ENCODE measurements at regions not wholly inside any gene's neighbourhood (a gene's known extent, or its start where the extent isn't known, plus 50 kb on each side); places are given as distances from the start of the nearest gene placed in this dataset.
A peak's percentile ranks its signal among the peaks of the same experiment; 100 is the strongest.

GRCh38 chr2:64359892-64360657 lies 93.9 kb upstream of the LGALSL start:
- CTCF ChIA-PET = interaction anchor here (0.9 kb wide), 1 partner anchor 128 kb away, joined by 3 read pairs; no protein-coding TSS in a partner anchor
- peaks cover 23% of the 10 kb centered on the region for H3K27me3 ChIP-seq (ENCODE audit: control insufficient read depth, insufficient read depth, low read length)
- H3K4me3 ChIP-seq (ENCODE audit: low read depth, low read length) = no peak overlapping the region
- no peak overlapping the region for H3K27ac ChIP-seq (ENCODE audit: low read depth, low read length)
- no peaks in the 10 kb centered on the region for H3K9me3 ChIP-seq (ENCODE audit: control insufficient read depth, insufficient read depth, low read length)
- DNase-seq (ENCODE audit: low read depth, low spot score) = peak; percentile 63
- TF ChIP-seq CTCF (IDR thresholded peaks at IDR 0.05; ENCODE audit: low read depth, low read length) = no peak
- POLR2A ChIA-PET = no interaction called here

- H3K9me3 ChIP-seq (ENCODE audit: control insufficient read depth, insufficient read depth, low read length) = no peaks in the 10 kb centered on the region
- ChIA-PET POLR2A (no interaction called here), CTCF (no interaction called here)
- no peak overlapping the region for H3K4me3 ChIP-seq (ENCODE audit: low read depth, low read length)
- no peak overlapping the region for H3K27ac ChIP-seq (ENCODE audit: low read depth, low read length)
- H3K27me3 ChIP-seq (ENCODE audit: control insufficient read depth, insufficient read depth, low read length) = peaks cover 20% of the 10 kb centered on the region
- TF ChIP-seq CTCF (IDR thresholded peaks at IDR 0.05; ENCODE audit: low read depth, low read length) = no peak
- no peak for DNase-seq (ENCODE audit: low read depth, low spot score)
These were observed 92.6 kb upstream of the LGALSL start for GRCh38 chr2:64361151-64361938.

GRCh38 chr2:64362562-64363026 lies 91.4 kb upstream of the LGALSL start:
- TF ChIP-seq CTCF (IDR thresholded peaks at IDR 0.05; ENCODE audit: low read depth, low read length) = no peak
- Histone ChIP-seq H3K27me3 (ENCODE audit: control insufficient read depth, insufficient read depth, low read length) (peaks cover 14% of the 10 kb centered on the region), H3K4me3 (ENCODE audit: low read depth, low read length) (no peak overlapping the region), H3K27ac (ENCODE audit: low read depth, low read length) (no peak overlapping the region), H3K9me3 (ENCODE audit: control insufficient read depth, insufficient read depth, low read length) (no peaks in the 10 kb centered on the region)
- DNase-seq (ENCODE audit: low read depth, low spot score) = no peak
- CTCF ChIA-PET = no interaction called here
- POLR2A ChIA-PET = no interaction called here

GRCh38 chr2:64363140-64363539 lies 90.8 kb upstream of the LGALSL start:
- peaks cover 19% of the 10 kb centered on the region for H3K27me3 ChIP-seq (ENCODE audit: control insufficient read depth, insufficient read depth, low read length)
- H3K9me3 ChIP-seq (ENCODE audit: control insufficient read depth, insufficient read depth, low read length) = no peaks in the 10 kb centered on the region
- POLR2A ChIA-PET = no interaction called here
- DNase-seq (ENCODE audit: low read depth, low spot score) = no peak
- no peak for TF ChIP-seq CTCF (IDR thresholded peaks at IDR 0.05; ENCODE audit: low read depth, low read length)
- no peak overlapping the region for H3K4me3 ChIP-seq (ENCODE audit: low read depth, low read length)
- CTCF ChIA-PET = no interaction called here
- no peak overlapping the region for H3K27ac ChIP-seq (ENCODE audit: low read depth, low read length)

GRCh38 chr2:64363848-64364247 lies 90.1 kb upstream of the LGALSL start:
- Histone ChIP-seq H3K27ac (ENCODE audit: low read depth, low read length) (no peak overlapping the region), H3K4me3 (ENCODE audit: low read depth, low read length) (no peak overlapping the region), H3K27me3 (ENCODE audit: control insufficient read depth, insufficient read depth, low read length) (peaks cover 17% of the 10 kb centered on the region), H3K9me3 (ENCODE audit: control insufficient read depth, insufficient read depth, low read length) (no peaks in the 10 kb centered on the region)
- ChIA-PET POLR2A (no interaction called here), CTCF (interaction anchor here (0.8 kb wide), 1 partner anchor 124 kb away, joined by 4 read pairs; no protein-coding TSS in a partner anchor)
- no peak for TF ChIP-seq CTCF (IDR thresholded peaks at IDR 0.05; ENCODE audit: low read depth, low read length)
- no peak for DNase-seq (ENCODE audit: low read depth, low spot score)

All from AG04450 (cell line).